Endothelial cell (in vitro differentiated cells): ENCODE measurements at regions not wholly inside any gene's neighbourhood (a gene's known extent, or its start where the extent isn't known, plus 50 kb on each side); places are given as distances from the start of the nearest gene placed in this dataset.

Source experiments
- DNase-seq: peaks from one replicate; pipeline ENCODE4 v3.0.0; 2021; ENCODE audit warnings: low spot score
- H3K27ac Mint-ChIP-seq: one replicate; pipeline ENCODE4 v1.8.0; 2021; ENCODE audit warnings: mixed read lengths, inconsistent platforms; ENCODE audit not compliant: unreplicated experiment
- H3K27me3 Mint-ChIP-seq: one replicate; pipeline ENCODE4 v1.8.0; 2021; ENCODE audit warnings: mild to moderate bottlenecking, moderate library complexity, mixed read lengths, inconsistent platforms; ENCODE audit not compliant: unreplicated experiment
- H3K36me3 Mint-ChIP-seq: one replicate; pipeline ENCODE4 v1.8.0; 2021; ENCODE audit warnings: mild to moderate bottlenecking, low read depth, mixed read lengths, inconsistent platforms; ENCODE audit not compliant: unreplicated experiment
- H3K4me1 Mint-ChIP-seq: one replicate; pipeline ENCODE4 v1.8.0; 2021; ENCODE audit warnings: mild to moderate bottlenecking, mixed read lengths, inconsistent platforms; ENCODE audit not compliant: unreplicated experiment
- H3K4me3 Mint-ChIP-seq: one replicate; pipeline ENCODE4 v1.8.0; 2021; ENCODE audit warnings: mild to moderate bottlenecking, mixed read lengths, inconsistent platforms; ENCODE audit not compliant: unreplicated experiment
- H3K9me3 Mint-ChIP-seq: one replicate; pipeline ENCODE4 v1.8.0; 2021; ENCODE audit warnings: mixed read lengths, inconsistent platforms; ENCODE audit not compliant: unreplicated experiment
- CTCF ChIP-seq: fragments of 200-600 bp; sonication (generic); IDR thresholded peaks from one replicate; pipeline ENCODE4 v1.5.0; 2021; ENCODE audit warnings: antibody characterized with exemption; ENCODE audit not compliant: unreplicated experiment

- Mint-ChIP-seq H3K27me3 (peaks cover 9% of the 10 kb centered on the region), H3K4me1 (peaks cover 2% of the 10 kb centered on the region), H3K9me3 (no peaks in the 10 kb centered on the region), H3K27ac (no peak overlapping the region), H3K36me3 (no peaks in the 10 kb centered on the region), H3K4me3 (no peak overlapping the region)
- no peak for DNase-seq
- no peak for TF ChIP-seq CTCF
These were observed 307.6 kb downstream of the CTTN start for GRCh38 chr11:70705930-70706329.

GRCh38 chr11:70707821-70708220 is 309.5 kb downstream of the CTTN start:
- no peak for DNase-seq
- Mint-ChIP-seq H3K4me1 (peaks cover 18% of the 10 kb centered on the region), H3K4me3 (no peak overlapping the region), H3K36me3 (no peaks in the 10 kb centered on the region), H3K9me3 (no peaks in the 10 kb centered on the region), H3K27ac (no peak overlapping the region), H3K27me3 (peaks cover 9% of the 10 kb centered on the region)
- TF ChIP-seq CTCF: no peak

- H3K4me3 Mint-ChIP-seq: no peak overlapping the region
- peaks cover 25% of the 10 kb centered on the region for H3K4me1 Mint-ChIP-seq
These were observed 311.3 kb downstream of the CTTN start for GRCh38 chr11:70709596-70709995.

GRCh38 chr11:70710192-70710591 is 311.9 kb downstream of the CTTN start:
- Mint-ChIP-seq H3K9me3 (no peaks in the 10 kb centered on the region), H3K4me3 (no peak overlapping the region), H3K27me3 (peaks cover 4% of the 10 kb centered on the region), H3K4me1 (peaks cover 25% of the 10 kb centered on the region), H3K27ac (no peak overlapping the region), H3K36me3 (no peaks in the 10 kb centered on the region)
- no peak for DNase-seq
- no peak for TF ChIP-seq CTCF

More at GRCh38 chr11:70709596-70709995, 311.3 kb downstream of the CTTN start:
- H3K9me3 Mint-ChIP-seq: no peaks in the 10 kb centered on the region
- no peak overlapping the region for H3K27ac Mint-ChIP-seq
- no peak for TF ChIP-seq CTCF
- no peak for DNase-seq
- no peaks in the 10 kb centered on the region for H3K36me3 Mint-ChIP-seq
- peaks cover 4% of the 10 kb centered on the region for H3K27me3 Mint-ChIP-seq

GRCh38 chr11:70710601-70711000 is 312.3 kb downstream of the CTTN start:
- Mint-ChIP-seq H3K9me3 (no peaks in the 10 kb centered on the region), H3K4me3 (no peak overlapping the region), H3K27ac (no peak overlapping the region), H3K4me1 (peaks cover 25% of the 10 kb centered on the region), H3K36me3 (no peaks in the 10 kb centered on the region), H3K27me3 (peaks cover 4% of the 10 kb centered on the region)
- TF ChIP-seq CTCF: no peak
- DNase-seq: no peak
